ENCODE measurements at regions not wholly inside any gene's neighbourhood (a gene's known extent, or its start where the extent isn't known, plus 50 kb on each side); places are given as distances from the start of the nearest gene placed in this dataset.
A peak's percentile ranks its signal among the peaks of the same experiment; 100 is the strongest.

GRCh38 chr7:106791526-106791925 lies 73.6 kb upstream of the PIK3CG start:
- no peaks in the 10 kb centered on the region for H3K36me3 Mint-ChIP-seq (ENCODE audit: low read depth)
- DNase-seq (no peak), ATAC-seq (no peak)
- H3K4me3 Mint-ChIP-seq = no peak overlapping the region
- H3K9me3 ChIP-seq (ENCODE audit: control insufficient read depth, low read length, poor library complexity, severe bottlenecking) = no peaks in the 10 kb centered on the region
- H3K4me1 Mint-ChIP-seq = peaks cover 4% of the 10 kb centered on the region
- H3K27me3 Mint-ChIP-seq = peaks cover 24% of the 10 kb centered on the region
- no peak overlapping the region for H3K27ac Mint-ChIP-seq

- Mint-ChIP-seq H3K4me3 (no peak overlapping the region), H3K36me3 (ENCODE audit: low read depth) (no peaks in the 10 kb centered on the region), H3K27me3 (peaks cover 22% of the 10 kb centered on the region), H3K4me1 (peaks cover 4% of the 10 kb centered on the region), H3K27ac (no peak overlapping the region)
- DNase-seq (no peak), ATAC-seq (no peak)
- H3K9me3 ChIP-seq (ENCODE audit: control insufficient read depth, low read length, poor library complexity, severe bottlenecking) = no peaks in the 10 kb centered on the region
Observed at GRCh38 chr7:106792233-106792926, 72.7 kb upstream of the PIK3CG start.

- peaks cover 4% of the 10 kb centered on the region for H3K4me1 Mint-ChIP-seq
- H3K36me3 Mint-ChIP-seq (ENCODE audit: low read depth) = no peaks in the 10 kb centered on the region
- H3K4me3 Mint-ChIP-seq = no peak overlapping the region
- H3K27ac Mint-ChIP-seq = no peak overlapping the region
- DNase-seq (peak in 1 of 3 donors; percentile 25), ATAC-seq (peak; percentile 58)
- peaks cover 19% of the 10 kb centered on the region for H3K27me3 Mint-ChIP-seq
- no peaks in the 10 kb centered on the region for H3K9me3 ChIP-seq (ENCODE audit: control insufficient read depth, low read length, poor library complexity, severe bottlenecking)
Observed at GRCh38 chr7:106793015-106793975, 71.8 kb upstream of the PIK3CG start.

- ATAC-seq (no peak), DNase-seq (no peak)
- no peaks in the 10 kb centered on the region for H3K36me3 Mint-ChIP-seq (ENCODE audit: low read depth)
- H3K9me3 ChIP-seq (ENCODE audit: control insufficient read depth, low read length, poor library complexity, severe bottlenecking) = no peaks in the 10 kb centered on the region
- peaks cover 21% of the 10 kb centered on the region for H3K27me3 Mint-ChIP-seq
- no peak overlapping the region for H3K4me3 Mint-ChIP-seq
- peaks cover 4% of the 10 kb centered on the region for H3K4me1 Mint-ChIP-seq
- H3K27ac Mint-ChIP-seq = no peak overlapping the region
Observed at GRCh38 chr7:106794276-106795083, 70.6 kb upstream of the PIK3CG start.

GRCh38 chr7:106795084-106795876 lies 69.8 kb upstream of the PIK3CG start:
- H3K9me3 ChIP-seq (ENCODE audit: control insufficient read depth, low read length, poor library complexity, severe bottlenecking) = no peaks in the 10 kb centered on the region
- Mint-ChIP-seq H3K27me3 (peaks cover 24% of the 10 kb centered on the region), H3K27ac (no peak overlapping the region), H3K4me3 (no peak overlapping the region), H3K4me1 (peaks cover 4% of the 10 kb centered on the region), H3K36me3 (ENCODE audit: low read depth) (no peaks in the 10 kb centered on the region)
- ATAC-seq = no peak
- DNase-seq = no peak

- no peaks in the 10 kb centered on the region for H3K9me3 ChIP-seq (ENCODE audit: control insufficient read depth, low read length, poor library complexity, severe bottlenecking)
- Mint-ChIP-seq H3K4me3 (no peak overlapping the region), H3K27me3 (peaks cover 29% of the 10 kb centered on the region), H3K27ac (no peak overlapping the region), H3K36me3 (ENCODE audit: low read depth) (no peaks in the 10 kb centered on the region), H3K4me1 (peaks cover 4% of the 10 kb centered on the region)
- no peak for ATAC-seq
- no peak for DNase-seq
Observed at GRCh38 chr7:106795877-106796231, 69.2 kb upstream of the PIK3CG start.

- Mint-ChIP-seq H3K4me1 (peaks cover 3% of the 10 kb centered on the region), H3K36me3 (ENCODE audit: low read depth) (no peaks in the 10 kb centered on the region), H3K27me3 (peaks cover 29% of the 10 kb centered on the region), H3K27ac (no peak overlapping the region), H3K4me3 (no peak overlapping the region)
- ATAC-seq (no peak), DNase-seq (no peak)
- no peaks in the 10 kb centered on the region for H3K9me3 ChIP-seq (ENCODE audit: control insufficient read depth, low read length, poor library complexity, severe bottlenecking)
Observed at GRCh38 chr7:106797937-106798336, 67.1 kb upstream of the PIK3CG start.

- ATAC-seq (no peak), DNase-seq (no peak)
- H3K27me3 Mint-ChIP-seq = peaks cover 30% of the 10 kb centered on the region
- no peak overlapping the region for H3K4me3 Mint-ChIP-seq
- no peaks in the 10 kb centered on the region for H3K4me1 Mint-ChIP-seq
- H3K27ac Mint-ChIP-seq = no peak overlapping the region
- no peaks in the 10 kb centered on the region for H3K9me3 ChIP-seq (ENCODE audit: control insufficient read depth, low read length, poor library complexity, severe bottlenecking)
- H3K36me3 Mint-ChIP-seq (ENCODE audit: low read depth) = no peaks in the 10 kb centered on the region
Observed at GRCh38 chr7:106802589-106802988, 62.5 kb upstream of the PIK3CG start.

GRCh38 chr7:106806556-106806955 lies 58.5 kb upstream of the PIK3CG start:
- Mint-ChIP-seq H3K36me3 (ENCODE audit: low read depth) (no peaks in the 10 kb centered on the region), H3K4me3 (no peak overlapping the region), H3K27ac (no peak overlapping the region), H3K27me3 (peaks cover 10% of the 10 kb centered on the region), H3K4me1 (no peaks in the 10 kb centered on the region)
- ATAC-seq = no peak
- DNase-seq = no peak
- H3K9me3 ChIP-seq (ENCODE audit: control insufficient read depth, low read length, poor library complexity, severe bottlenecking) = no peaks in the 10 kb centered on the region

- no peaks in the 10 kb centered on the region for H3K36me3 Mint-ChIP-seq (ENCODE audit: low read depth)
- ATAC-seq (no peak), DNase-seq (no peak)
- no peaks in the 10 kb centered on the region for H3K9me3 ChIP-seq (ENCODE audit: control insufficient read depth, low read length, poor library complexity, severe bottlenecking)
- H3K27ac Mint-ChIP-seq = no peak overlapping the region
- H3K27me3 Mint-ChIP-seq = peaks cover 6% of the 10 kb centered on the region
- no peak overlapping the region for H3K4me3 Mint-ChIP-seq
- H3K4me1 Mint-ChIP-seq = no peaks in the 10 kb centered on the region
Observed at GRCh38 chr7:106807474-106807873, 57.6 kb upstream of the PIK3CG start.

GRCh38 chr7:106808967-106809635 lies 56.0 kb upstream of the PIK3CG start:
- H3K27ac Mint-ChIP-seq = no peak overlapping the region

GRCh38 chr7:106811472-106811871 lies 53.6 kb upstream of the PIK3CG start:
- no peak for DNase-seq
- H3K36me3 Mint-ChIP-seq (ENCODE audit: low read depth) = no peaks in the 10 kb centered on the region
- ATAC-seq = no peak
- no peak overlapping the region for H3K27ac Mint-ChIP-seq
- H3K27me3 Mint-ChIP-seq = peaks cover 6% of the 10 kb centered on the region
- H3K4me3 Mint-ChIP-seq = no peak overlapping the region
- H3K4me1 Mint-ChIP-seq = no peaks in the 10 kb centered on the region
- no peaks in the 10 kb centered on the region for H3K9me3 ChIP-seq (ENCODE audit: control insufficient read depth, low read length, poor library complexity, severe bottlenecking)

More at GRCh38 chr7:106808967-106809635, 56.0 kb upstream of the PIK3CG start:
- no peak for ATAC-seq
- H3K9me3 ChIP-seq (ENCODE audit: control insufficient read depth, low read length, poor library complexity, severe bottlenecking) = no peaks in the 10 kb centered on the region
- Mint-ChIP-seq H3K4me3 (no peak overlapping the region), H3K36me3 (ENCODE audit: low read depth) (no peaks in the 10 kb centered on the region), H3K4me1 (no peaks in the 10 kb centered on the region), H3K27me3 (peaks cover 6% of the 10 kb centered on the region)
- no peak for DNase-seq
